Stomach (tissue), 4 donors: ENCODE measurements at regions not wholly inside any gene's neighbourhood (a gene's known extent, or its start where the extent isn't known, plus 50 kb on each side); places are given as distances from the start of the nearest gene placed in this dataset.

Source experiments
- EP300 ChIP-seq: sonication (generic); formaldehyde crosslinking; IDR thresholded peaks from one replicate; pipeline ENCODE4 v1.6.1; 2017; ENCODE audit warnings: antibody characterized with exemption
- POLR2A ChIP-seq, 4 donors: fragments of 450-650 bp; IDR thresholded peaks; one replicate each; pipeline ENCODE4 v1.6.1; 2016; ENCODE audit warnings: antibody characterized with exemption in 4 of 4, control low read depth in 2 of 4, mild to moderate bottlenecking in 1 of 4, moderate library complexity in 1 of 4
- POLR2AphosphoS5 ChIP-seq, 3 donors: sonication (generic); formaldehyde crosslinking; IDR thresholded peaks; one replicate each; pipeline ENCODE4 v1.6.1; 2016; ENCODE audit warnings: antibody characterized with exemption in 3 of 3
- TF ChIP-seq, protein P1 (sequence below), 7 experiments: fragments of 450-650 bp in 4 of 7; fragments of 200-600 bp in 3 of 7; sonication (generic) in 3 of 7; IDR thresholded peaks; one replicate each; pipeline ENCODE4 v1.5.1; 2016 to 2019; ENCODE audit warnings: antibody characterized with exemption in 7 of 7, control low read depth in 2 of 7, mild to moderate bottlenecking in 1 of 7

DNA sequence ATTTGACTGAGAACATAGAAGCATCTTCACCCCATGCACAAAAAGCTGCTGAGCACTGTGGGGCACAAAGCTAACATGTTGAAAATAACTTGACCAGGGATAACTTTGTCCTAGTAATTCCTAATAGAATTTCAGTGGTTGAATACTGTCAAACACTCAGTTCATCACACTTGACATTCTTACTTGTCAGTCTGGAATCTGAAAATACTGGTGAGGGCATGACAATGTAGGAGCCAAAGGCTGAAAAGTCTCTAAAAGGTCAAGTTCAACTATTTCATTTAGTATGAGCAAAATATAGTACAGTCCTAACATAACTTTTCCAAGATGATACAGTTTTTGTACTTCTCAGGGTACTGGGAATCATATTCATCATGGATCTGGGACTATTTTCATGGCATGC lies 504.4 kb upstream of the LMO3 start:
- TF ChIP-seq, protein P1, sequence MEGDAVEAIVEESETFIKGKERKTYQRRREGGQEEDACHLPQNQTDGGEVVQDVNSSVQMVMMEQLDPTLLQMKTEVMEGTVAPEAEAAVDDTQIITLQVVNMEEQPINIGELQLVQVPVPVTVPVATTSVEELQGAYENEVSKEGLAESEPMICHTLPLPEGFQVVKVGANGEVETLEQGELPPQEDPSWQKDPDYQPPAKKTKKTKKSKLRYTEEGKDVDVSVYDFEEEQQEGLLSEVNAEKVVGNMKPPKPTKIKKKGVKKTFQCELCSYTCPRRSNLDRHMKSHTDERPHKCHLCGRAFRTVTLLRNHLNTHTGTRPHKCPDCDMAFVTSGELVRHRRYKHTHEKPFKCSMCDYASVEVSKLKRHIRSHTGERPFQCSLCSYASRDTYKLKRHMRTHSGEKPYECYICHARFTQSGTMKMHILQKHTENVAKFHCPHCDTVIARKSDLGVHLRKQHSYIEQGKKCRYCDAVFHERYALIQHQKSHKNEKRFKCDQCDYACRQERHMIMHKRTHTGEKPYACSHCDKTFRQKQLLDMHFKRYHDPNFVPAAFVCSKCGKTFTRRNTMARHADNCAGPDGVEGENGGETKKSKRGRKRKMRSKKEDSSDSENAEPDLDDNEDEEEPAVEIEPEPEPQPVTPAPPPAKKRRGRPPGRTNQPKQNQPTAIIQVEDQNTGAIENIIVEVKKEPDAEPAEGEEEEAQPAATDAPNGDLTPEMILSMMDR (IDR thresholded peaks at IDR 0.05) = no peak
- no peak for TF ChIP-seq POLR2A (IDR thresholded peaks at IDR 0.05)
- TF ChIP-seq POLR2AphosphoS5 (IDR thresholded peaks at IDR 0.05) = no peak
- no peak for TF ChIP-seq EP300
